DMS153 (cell line): ENCODE measurements at regions not wholly inside any gene's neighbourhood (a gene's known extent, or its start where the extent isn't known, plus 50 kb on each side); places are given as distances from the start of the nearest gene placed in this dataset.
"Not testable (repeated sequence)": the region's sequence is repeated elsewhere in the genome, so short reads cannot be mapped to it uniquely, and the experiment has no call there.

Experiments used
- DNase-seq: peaks from one replicate; lab custom pipeline; 2025; lab: John Stamatoyannopoulos, UW

GRCh38 chr1:193412748-193413147 lies 226.3 kb upstream of the B3GALT2 start:
- DNase-seq = no peak

- DNase-seq = no peak
Observed at GRCh38 chr1:193411714-193412113, 225.3 kb upstream of the B3GALT2 start.

- no peak for DNase-seq
Observed at GRCh38 chr1:193411215-193411614, 224.8 kb upstream of the B3GALT2 start.

- DNase-seq = no peak
Observed at GRCh38 chr1:193408782-193409293, 222.4 kb upstream of the B3GALT2 start.

- no peak for DNase-seq
Observed at GRCh38 chr1:193406901-193407300, 220.5 kb upstream of the B3GALT2 start.

- DNase-seq = no peak
Observed at GRCh38 chr1:193404236-193404635, 217.8 kb upstream of the B3GALT2 start.

- no peak for DNase-seq
Observed at GRCh38 chr1:193402977-193403376, 216.6 kb upstream of the B3GALT2 start.

- DNase-seq = no peak
Observed at GRCh38 chr1:193402037-193402436, 215.6 kb upstream of the B3GALT2 start.

GRCh38 chr1:193394336-193394735 lies 207.9 kb upstream of the B3GALT2 start:
- no peak for DNase-seq

GRCh38 chr1:193392686-193393085 lies 206.3 kb upstream of the B3GALT2 start:
- no peak for DNase-seq

- DNase-seq = no peak
Observed at GRCh38 chr1:193388683-193389082, 202.3 kb upstream of the B3GALT2 start.

GRCh38 chr1:193388165-193388564 lies 201.8 kb upstream of the B3GALT2 start:
- DNase-seq = no peak

GRCh38 chr1:193387406-193387805 lies 201.0 kb upstream of the B3GALT2 start:
- DNase-seq = no peak

- not testable (repeated sequence) for DNase-seq
Observed at GRCh38 chr1:193378451-193378850, 192.0 kb upstream of the B3GALT2 start.

- no peak for DNase-seq
Observed at GRCh38 chr1:193377472-193377871, 191.1 kb upstream of the B3GALT2 start.

GRCh38 chr1:193372553-193372952 lies 186.1 kb upstream of the B3GALT2 start:
- no peak for DNase-seq

- DNase-seq = no peak
Observed at GRCh38 chr1:193368302-193368701, 181.9 kb upstream of the B3GALT2 start.

- no peak for DNase-seq
Observed at GRCh38 chr1:193367863-193368262, 181.4 kb upstream of the B3GALT2 start.

GRCh38 chr1:193366764-193367507 lies 180.5 kb upstream of the B3GALT2 start:
- no peak for DNase-seq

- DNase-seq = no peak
Observed at GRCh38 chr1:193365966-193366365, 179.6 kb upstream of the B3GALT2 start.

GRCh38 chr1:193359631-193360030 lies 173.2 kb upstream of the B3GALT2 start:
- DNase-seq = no peak

GRCh38 chr1:193358419-193358818 lies 172.0 kb upstream of the B3GALT2 start:
- no peak for DNase-seq

- no peak for DNase-seq
Observed at GRCh38 chr1:193356249-193356648, 169.8 kb upstream of the B3GALT2 start.

GRCh38 chr1:193355626-193356025 lies 169.2 kb upstream of the B3GALT2 start:
- DNase-seq = no peak
